ENCODE measurements at regions not wholly inside any gene's neighbourhood (a gene's known extent, or its start where the extent isn't known, plus 50 kb on each side); places are given as distances from the start of the nearest gene placed in this dataset.

GRCh38 chr12:67043771-67044170, 225.4 kb upstream of the CAND1 start:
- TF ChIP-seq TCF7L2 (IDR thresholded peaks at IDR 0.05; ENCODE audit: low read depth, low read length) (no peak), ZNF225 (CRISPR knock-in tag; IDR thresholded peaks at IDR 0.05) (no peak), ZNF83 (CRISPR knock-in tag; IDR thresholded peaks at IDR 0.05; ENCODE audit: borderline replicate concordance) (no peak), POLR2AphosphoS5 (IDR thresholded peaks at IDR 0.05; ENCODE audit: low read depth, low read length) (no peak), NR1H2 (CRISPR knock-in tag; IDR thresholded peaks at IDR 0.05; ENCODE audit: borderline replicate concordance, low read depth) (no peak)

Measured in HepG2 (cell line).